Gastrocnemius medialis (tissue), 4 donors: ENCODE measurements at regions not wholly inside any gene's neighbourhood (a gene's known extent, or its start where the extent isn't known, plus 50 kb on each side); places are given as distances from the start of the nearest gene placed in this dataset.

ENCODE experiments used
- POLR2A ChIP-seq, 2 donors: fragments of 450-650 bp; IDR thresholded peaks; one replicate each; pipeline ENCODE4 v1.6.1; 2017; ENCODE audit warnings: antibody characterized with exemption in 2 of 2, mild to moderate bottlenecking in 2 of 2, moderate library complexity in 2 of 2
- TF ChIP-seq, protein P1 (sequence below), 5 experiments: fragments of 450-650 bp in 3 of 5; fragments of 200-600 bp in 2 of 5; sonication (generic) in 2 of 5; IDR thresholded peaks in 4 of 5; conservative IDR thresholded peaks in 1 of 5; 1 replicate in 4 of 5; 2 replicates in 1 of 5; pipeline ENCODE4 v1.5.1; 2016 to 2019; ENCODE audit warnings: antibody characterized with exemption in 5 of 5, mild to moderate bottlenecking in 3 of 5, moderate library complexity in 3 of 5

DNA sequence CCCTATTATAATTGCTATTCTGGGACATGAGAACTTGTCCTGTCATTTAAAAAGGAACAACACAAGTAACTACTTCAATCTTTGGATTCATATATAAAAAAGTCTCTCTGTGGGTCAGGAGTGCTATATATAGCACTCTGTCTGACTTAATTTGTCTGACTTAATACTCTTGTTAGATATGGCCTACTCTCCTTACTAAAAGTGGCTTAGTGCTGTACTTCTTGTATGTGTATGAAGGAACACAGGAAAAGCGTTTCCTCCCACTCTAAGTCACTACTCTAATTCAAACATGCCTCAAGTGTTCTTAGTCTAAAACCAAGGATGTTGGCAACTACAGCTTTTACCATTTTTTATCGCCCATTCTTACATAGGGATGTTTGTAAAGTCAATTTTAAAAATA is 255.2 kb upstream of the ROBO1 start:
- TF ChIP-seq POLR2A (IDR thresholded peaks at IDR 0.05), result no peak
- TF ChIP-seq, protein P1, sequence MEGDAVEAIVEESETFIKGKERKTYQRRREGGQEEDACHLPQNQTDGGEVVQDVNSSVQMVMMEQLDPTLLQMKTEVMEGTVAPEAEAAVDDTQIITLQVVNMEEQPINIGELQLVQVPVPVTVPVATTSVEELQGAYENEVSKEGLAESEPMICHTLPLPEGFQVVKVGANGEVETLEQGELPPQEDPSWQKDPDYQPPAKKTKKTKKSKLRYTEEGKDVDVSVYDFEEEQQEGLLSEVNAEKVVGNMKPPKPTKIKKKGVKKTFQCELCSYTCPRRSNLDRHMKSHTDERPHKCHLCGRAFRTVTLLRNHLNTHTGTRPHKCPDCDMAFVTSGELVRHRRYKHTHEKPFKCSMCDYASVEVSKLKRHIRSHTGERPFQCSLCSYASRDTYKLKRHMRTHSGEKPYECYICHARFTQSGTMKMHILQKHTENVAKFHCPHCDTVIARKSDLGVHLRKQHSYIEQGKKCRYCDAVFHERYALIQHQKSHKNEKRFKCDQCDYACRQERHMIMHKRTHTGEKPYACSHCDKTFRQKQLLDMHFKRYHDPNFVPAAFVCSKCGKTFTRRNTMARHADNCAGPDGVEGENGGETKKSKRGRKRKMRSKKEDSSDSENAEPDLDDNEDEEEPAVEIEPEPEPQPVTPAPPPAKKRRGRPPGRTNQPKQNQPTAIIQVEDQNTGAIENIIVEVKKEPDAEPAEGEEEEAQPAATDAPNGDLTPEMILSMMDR (IDR thresholded peaks at IDR 0.05 in 4 of 5, conservative IDR thresholded peaks at IDR 0.05 in 1 of 5), result no peak
